MM.1S (cell line): ENCODE measurements at regions not wholly inside any gene's neighbourhood (a gene's known extent, or its start where the extent isn't known, plus 50 kb on each side); places are given as distances from the start of the nearest gene placed in this dataset.

Source experiments
- DNase-seq: peaks from one replicate; pipeline ENCODE4 v3.0.0-alpha.2; 2015
- H2AFZ ChIP-seq: fragments of 300-600 bp; sonication (generic); 2 replicates; pipeline ENCODE4 v1.6.0; 2016; ENCODE audit warnings: antibody characterized with exemption, low read length
- H3F3A ChIP-seq: fragments of 300-600 bp; sonication (generic); 2 replicates; pipeline ENCODE4 v1.6.1; 2016; ENCODE audit warnings: mild to moderate bottlenecking, antibody characterized with exemption, low read length, moderate library complexity, mixed read lengths; ENCODE audit not compliant: insufficient read depth
- H3K27ac ChIP-seq: fragments of 300-600 bp; sonication (generic); 2 replicates; pipeline ENCODE4 v1.5.1; 2016; ENCODE audit warnings: mild to moderate bottlenecking, low read length
- H3K27me3 ChIP-seq: fragments of 300-600 bp; sonication (generic); replicated peaks from 2 replicates; pipeline ENCODE4 v1.6.0; 2016; ENCODE audit warnings: low read length; ENCODE audit not compliant: insufficient read depth
- H3K36me3 ChIP-seq: fragments of 300-600 bp; sonication (generic); replicated peaks from 2 replicates; pipeline ENCODE4 v1.6.1; 2016; ENCODE audit warnings: mild to moderate bottlenecking, low read length, mixed read lengths; ENCODE audit not compliant: insufficient read depth
- H3K4me1 ChIP-seq: fragments of 300-600 bp; sonication (generic); 2 replicates; pipeline ENCODE4 v1.6.1; 2016; ENCODE audit warnings: low read length, mixed read lengths
- H3K4me2 ChIP-seq: fragments of 300-600 bp; sonication (generic); 2 replicates; pipeline ENCODE4 v1.6.0; 2016; ENCODE audit warnings: low read depth, low read length
- H3K4me3 ChIP-seq: fragments of 300-600 bp; sonication (generic); 2 replicates; pipeline ENCODE4 v1.5.1; 2016; ENCODE audit warnings: low read length, mixed read lengths
- H3K79me2 ChIP-seq: fragments of 300-600 bp; sonication (generic); 2 replicates; pipeline ENCODE4 v1.6.1; 2016; ENCODE audit warnings: mixed run types, low read length, mixed read lengths
- H3K9ac ChIP-seq: fragments of 300-600 bp; sonication (generic); 2 replicates; pipeline ENCODE4 v1.6.1; 2016; ENCODE audit warnings: low read length, mixed read lengths
- H3K9me2 ChIP-seq: fragments of 300-600 bp; sonication (generic); replicated peaks from 2 replicates; pipeline ENCODE4 v1.6.1; 2016; ENCODE audit warnings: mild to moderate bottlenecking, low read length, mixed read lengths; ENCODE audit not compliant: insufficient read depth
- H3K9me3 ChIP-seq: fragments of 300-600 bp; sonication (generic); replicated peaks from 2 replicates; pipeline ENCODE4 v1.6.1; 2016; ENCODE audit warnings: mild to moderate bottlenecking, low read length, mixed read lengths; ENCODE audit not compliant: insufficient read depth
- H4K20me1 ChIP-seq: fragments of 300-600 bp; sonication (generic); 2 replicates; pipeline ENCODE4 v1.6.1; 2016; ENCODE audit warnings: mild to moderate bottlenecking, low read length, moderate library complexity, mixed read lengths; ENCODE audit not compliant: insufficient read depth
- CTCF ChIP-seq: fragments of 300-600 bp; sonication (generic); IDR thresholded peaks from 2 replicates; pipeline ENCODE4 v1.5.1; 2016; ENCODE audit warnings: antibody characterized with exemption, low read length, mixed read lengths
- EZH2 ChIP-seq: fragments of 300-600 bp; sonication (generic); optimal IDR thresholded peaks from 2 replicates; pipeline ENCODE3; 2017; ENCODE audit warnings: low read depth, mild to moderate bottlenecking, antibody characterized with exemption, low read length, mixed read lengths
- EZH2phosphoT487 ChIP-seq: fragments of 300-600 bp; sonication (generic); IDR thresholded peaks from 2 replicates; pipeline ENCODE4 v1.6.1; 2018; ENCODE audit warnings: antibody characterized with exemption, low read length

- no peaks in the 10 kb centered on the region for H3K79me2 ChIP-seq
Measured at GRCh38 chr10:22111705-22112104, 106.1 kb downstream of the EBLN1 start.

GRCh38 chr10:22111260-22111659 lies 106.6 kb downstream of the EBLN1 start:
- H3K36me3 ChIP-seq = no peaks in the 10 kb centered on the region
- no peak for TF ChIP-seq CTCF
- no peak for TF ChIP-seq EZH2phosphoT487
- TF ChIP-seq EZH2 = no peak
- no peaks in the 10 kb centered on the region for H3K27me3 ChIP-seq
- no peak overlapping the region for H2AFZ ChIP-seq
- no peak overlapping the region for H3K4me3 ChIP-seq
- no peak overlapping the region for H3K9ac ChIP-seq
- H3K4me1 ChIP-seq = no peaks in the 10 kb centered on the region
- no peaks in the 10 kb centered on the region for H3K9me2 ChIP-seq
- no peaks in the 10 kb centered on the region for H4K20me1 ChIP-seq
- H3K79me2 ChIP-seq = no peaks in the 10 kb centered on the region
- no peak for DNase-seq
- no peaks in the 10 kb centered on the region for H3K9me3 ChIP-seq
- no peak overlapping the region for H3K4me2 ChIP-seq
- H3K27ac ChIP-seq = no peak overlapping the region
- no peaks in the 10 kb centered on the region for H3F3A ChIP-seq

More at GRCh38 chr10:22111705-22112104, 106.1 kb downstream of the EBLN1 start:
- Histone ChIP-seq H3K9me2 (no peaks in the 10 kb centered on the region), H3K4me2 (no peak overlapping the region), H3K27me3 (no peaks in the 10 kb centered on the region), H3K36me3 (no peaks in the 10 kb centered on the region), H2AFZ (no peak overlapping the region), H3K4me3 (no peak overlapping the region), H3F3A (no peaks in the 10 kb centered on the region), H4K20me1 (no peaks in the 10 kb centered on the region), H3K4me1 (no peaks in the 10 kb centered on the region), H3K9ac (no peak overlapping the region), H3K9me3 (no peaks in the 10 kb centered on the region), H3K27ac (no peak overlapping the region)
- TF ChIP-seq EZH2phosphoT487 (no peak), CTCF (no peak), EZH2 (no peak)
- DNase-seq = no peak

- H3K4me3 ChIP-seq = no peak overlapping the region
- no peaks in the 10 kb centered on the region for H4K20me1 ChIP-seq
- H2AFZ ChIP-seq = no peak overlapping the region
- H3K4me1 ChIP-seq = no peaks in the 10 kb centered on the region
- TF ChIP-seq EZH2phosphoT487 (no peak), CTCF (no peak), EZH2 (no peak)
- no peaks in the 10 kb centered on the region for H3F3A ChIP-seq
- DNase-seq = no peak
- no peaks in the 10 kb centered on the region for H3K9me3 ChIP-seq
- H3K27me3 ChIP-seq = no peaks in the 10 kb centered on the region
- H3K36me3 ChIP-seq = no peaks in the 10 kb centered on the region
- H3K9me2 ChIP-seq = no peaks in the 10 kb centered on the region
- H3K79me2 ChIP-seq = no peaks in the 10 kb centered on the region
- H3K9ac ChIP-seq = no peak overlapping the region
- H3K4me2 ChIP-seq = no peak overlapping the region
- no peak overlapping the region for H3K27ac ChIP-seq
Measured at GRCh38 chr10:22110761-22111160, 107.1 kb downstream of the EBLN1 start.
